ENCODE measurements at regions not wholly inside any gene's neighbourhood (a gene's known extent, or its start where the extent isn't known, plus 50 kb on each side); places are given as distances from the start of the nearest gene placed in this dataset.

DNA sequence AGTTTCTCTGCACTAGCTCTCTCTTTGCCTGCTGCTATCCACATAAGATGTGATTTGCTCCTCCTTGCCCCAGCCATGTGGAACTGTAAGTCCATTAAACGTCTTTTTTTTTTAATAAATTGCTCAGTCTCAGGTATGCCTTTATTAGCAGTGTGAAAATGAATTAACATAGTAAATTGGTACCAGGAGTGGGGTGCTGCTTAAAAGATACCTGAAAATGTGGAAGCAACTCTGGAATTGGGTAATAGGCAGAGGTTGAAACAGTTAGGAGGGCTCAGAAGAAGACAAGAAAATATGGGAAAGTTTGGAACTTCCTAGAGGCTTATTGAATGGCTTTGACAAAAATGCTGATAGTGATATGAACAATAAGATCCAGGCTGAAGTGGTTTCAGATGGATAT, 159.8 kb downstream of the FSCB start:
- Histone ChIP-seq H4K20me1 (ENCODE audit: control insufficient read depth, insufficient read depth, low read length, poor library complexity, severe bottlenecking) (no peaks in the 10 kb centered on the region), H3K79me2 (ENCODE audit: control insufficient read depth, insufficient read depth, low read length) (no peaks in the 10 kb centered on the region), H3K9me3 (ENCODE audit: control extremely low read depth in 1 of 3, control insufficient read depth in 2 of 3, insufficient read depth in 1 of 3, low read length in 2 of 3) (peaks cover 0 to 8% (median 1%) of the 10 kb centered on the region in 3 donors), H3K4me2 (replicated peaks; ENCODE audit: low read depth, low read length, poor library complexity, severe bottlenecking) (no peak overlapping the region), H3K4me1 (ENCODE audit: control insufficient read depth in 2 of 2, insufficient read depth in 2 of 2, low read length in 2 of 2) (no peaks in the 10 kb centered on the region), H2AFZ (ENCODE audit: insufficient read depth, low read depth, low read length, poor library complexity, severe bottlenecking) (no peak overlapping the region), H3K9ac (ENCODE audit: low read length) (no peak overlapping the region), H3K36me3 (replicated peaks in 1 of 2; ENCODE audit: control extremely low read depth in 1 of 2, control insufficient read depth in 1 of 2, extremely low read depth in 1 of 2, insufficient read depth in 2 of 2, low read length in 1 of 2) (no peaks in the 10 kb centered on the region), H3K27ac (ENCODE audit: low read length in 2 of 2) (no peak overlapping the region), H3K4me3 (ENCODE audit: control extremely low read depth in 1 of 5, extremely low read depth in 1 of 5, insufficient read depth in 1 of 5, low read depth in 2 of 5, low read length in 4 of 5) (no peak overlapping the region), H3K27me3 (replicated peaks in 1 of 4; ENCODE audit: control extremely low read depth in 1 of 4, control insufficient read depth in 3 of 4, insufficient read depth in 4 of 4, low read length in 3 of 4) (no peaks in the 10 kb centered on the region)
- DNase-seq = no peak
- intact Hi-C loops (cut with micrococcal nuclease) = no loop called here
- no peak for TF ChIP-seq EZH2 (IDR thresholded peaks at IDR 0.05; ENCODE audit: borderline replicate concordance, insufficient read depth, low read depth, low read length, poor library complexity, severe bottlenecking)
- TF ChIP-seq, protein P1, sequence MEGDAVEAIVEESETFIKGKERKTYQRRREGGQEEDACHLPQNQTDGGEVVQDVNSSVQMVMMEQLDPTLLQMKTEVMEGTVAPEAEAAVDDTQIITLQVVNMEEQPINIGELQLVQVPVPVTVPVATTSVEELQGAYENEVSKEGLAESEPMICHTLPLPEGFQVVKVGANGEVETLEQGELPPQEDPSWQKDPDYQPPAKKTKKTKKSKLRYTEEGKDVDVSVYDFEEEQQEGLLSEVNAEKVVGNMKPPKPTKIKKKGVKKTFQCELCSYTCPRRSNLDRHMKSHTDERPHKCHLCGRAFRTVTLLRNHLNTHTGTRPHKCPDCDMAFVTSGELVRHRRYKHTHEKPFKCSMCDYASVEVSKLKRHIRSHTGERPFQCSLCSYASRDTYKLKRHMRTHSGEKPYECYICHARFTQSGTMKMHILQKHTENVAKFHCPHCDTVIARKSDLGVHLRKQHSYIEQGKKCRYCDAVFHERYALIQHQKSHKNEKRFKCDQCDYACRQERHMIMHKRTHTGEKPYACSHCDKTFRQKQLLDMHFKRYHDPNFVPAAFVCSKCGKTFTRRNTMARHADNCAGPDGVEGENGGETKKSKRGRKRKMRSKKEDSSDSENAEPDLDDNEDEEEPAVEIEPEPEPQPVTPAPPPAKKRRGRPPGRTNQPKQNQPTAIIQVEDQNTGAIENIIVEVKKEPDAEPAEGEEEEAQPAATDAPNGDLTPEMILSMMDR (IDR thresholded peaks at IDR 0.05) = no peak
- Mint-ChIP-seq H3K27ac (no peak overlapping the region), H3K27me3 (no peaks in the 10 kb centered on the region), H3K4me3 (no peak overlapping the region), H3K9me3 (ENCODE audit: insufficient read depth) (peaks cover 3% of the 10 kb centered on the region), H3K4me1 (no peaks in the 10 kb centered on the region)
- POLR2A ChIA-PET = no interaction called here
- WGBS (ENCODE audit: insufficient coverage) = no CpG with 5 or more reads among the region's 1 CpG
- no peak for ATAC-seq (ENCODE audit: low read depth)
- CTCF ChIA-PET = no interaction called here

DNA sequence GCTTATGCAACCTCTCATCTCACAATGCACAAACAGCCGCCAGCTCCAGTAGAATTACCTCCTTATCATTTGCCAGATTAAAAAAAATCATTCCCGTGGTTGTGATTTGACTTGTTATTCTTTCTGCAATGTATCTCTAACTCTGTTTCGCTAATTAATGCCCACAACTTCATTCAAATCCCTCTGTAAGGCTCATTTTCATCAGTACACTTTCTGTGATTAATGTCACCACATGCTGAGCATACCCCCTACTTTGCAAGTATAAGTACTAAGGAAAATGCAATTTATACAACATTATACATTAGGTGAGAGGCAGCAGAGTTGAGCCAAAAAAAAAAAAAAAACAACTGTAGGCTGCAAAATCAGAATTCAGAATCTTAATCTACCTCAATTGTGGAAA, 166.0 kb downstream of the FSCB start:
- no peaks in the 10 kb centered on the region for H3K36me3 ChIP-seq (replicated peaks in 1 of 2; ENCODE audit: control extremely low read depth in 1 of 2, control insufficient read depth in 1 of 2, extremely low read depth in 1 of 2, insufficient read depth in 2 of 2, low read length in 1 of 2)
- ChIA-PET POLR2A (no interaction called here), CTCF (no interaction called here)
- Mint-ChIP-seq H3K9me3 (ENCODE audit: insufficient read depth) (no peaks in the 10 kb centered on the region), H3K27ac (no peak overlapping the region), H3K4me3 (no peak overlapping the region), H3K4me1 (no peaks in the 10 kb centered on the region), H3K27me3 (no peaks in the 10 kb centered on the region)
- no peak overlapping the region for H3K4me2 ChIP-seq (replicated peaks; ENCODE audit: low read depth, low read length, poor library complexity, severe bottlenecking)
- H3K9ac ChIP-seq (ENCODE audit: low read length) = no peak overlapping the region
- H3K27me3 ChIP-seq (replicated peaks in 1 of 4; ENCODE audit: control extremely low read depth in 1 of 4, control insufficient read depth in 3 of 4, insufficient read depth in 4 of 4, low read length in 3 of 4) = no peaks in the 10 kb centered on the region
- 100% methylated on average over 1 of the region's 3 CpGs for WGBS (ENCODE audit: insufficient coverage)
- H3K4me1 ChIP-seq (ENCODE audit: control insufficient read depth in 2 of 2, insufficient read depth in 2 of 2, low read length in 2 of 2) = no peaks in the 10 kb centered on the region
- H2AFZ ChIP-seq (ENCODE audit: insufficient read depth, low read depth, low read length, poor library complexity, severe bottlenecking) = no peak overlapping the region
- no peaks in the 10 kb centered on the region for H3K9me3 ChIP-seq (ENCODE audit: control extremely low read depth in 1 of 3, control insufficient read depth in 2 of 3, insufficient read depth in 1 of 3, low read length in 2 of 3)
- H3K27ac ChIP-seq (ENCODE audit: low read length in 2 of 2) = no peak overlapping the region
- TF ChIP-seq EZH2 (IDR thresholded peaks at IDR 0.05; ENCODE audit: borderline replicate concordance, insufficient read depth, low read depth, low read length, poor library complexity, severe bottlenecking) = no peak
- TF ChIP-seq, protein P1 (IDR thresholded peaks at IDR 0.05) = no peak
- H4K20me1 ChIP-seq (ENCODE audit: control insufficient read depth, insufficient read depth, low read length, poor library complexity, severe bottlenecking) = no peaks in the 10 kb centered on the region
- no peak for ATAC-seq (ENCODE audit: low read depth)
- intact Hi-C loops (cut with micrococcal nuclease) = no loop called here
- no peak for DNase-seq
- H3K4me3 ChIP-seq (ENCODE audit: control extremely low read depth in 1 of 5, extremely low read depth in 1 of 5, insufficient read depth in 1 of 5, low read depth in 2 of 5, low read length in 4 of 5) = no peak overlapping the region
- H3K79me2 ChIP-seq (ENCODE audit: control insufficient read depth, insufficient read depth, low read length) = no peaks in the 10 kb centered on the region

Data from B cell (primary cell).